H9 (cell line): ENCODE measurements at regions not wholly inside any gene's neighbourhood (a gene's known extent, or its start where the extent isn't known, plus 50 kb on each side); places are given as distances from the start of the nearest gene placed in this dataset.

ENCODE experiments used
- DNase-seq: peaks from one replicate; pipeline ENCODE4 v3.0.0-alpha.2; 2017
- H2AFZ ChIP-seq: one replicate; pipeline ENCODE4 v1.6.1; 2013; ENCODE audit warnings: mild to moderate bottlenecking, low read length, control low read depth, moderate library complexity
- H2AK5ac ChIP-seq: 2 replicates; pipeline ENCODE4 v1.6.1; 2013; ENCODE audit warnings: low read length, control low read depth, mixed read lengths; ENCODE audit not compliant: insufficient read length
- H2BK120ac ChIP-seq: one replicate; pipeline ENCODE4 v1.6.1; 2013; ENCODE audit warnings: low read depth, mild to moderate bottlenecking, low read length, control low read depth, inconsistent platforms; ENCODE audit not compliant: poor library complexity, severe bottlenecking
- H2BK12ac ChIP-seq: 2 replicates; pipeline ENCODE4 v1.6.1; 2013; ENCODE audit warnings: low read length, control low read depth, mixed read lengths, low read depth; ENCODE audit not compliant: insufficient read length
- H2BK15ac ChIP-seq: 2 replicates; pipeline ENCODE4 v1.6.1; 2013; ENCODE audit warnings: low read depth, low read length, control low read depth
- H2BK20ac ChIP-seq: one replicate; pipeline ENCODE4 v1.6.1; 2013; ENCODE audit warnings: low read depth, mild to moderate bottlenecking, low read length, control low read depth, inconsistent platforms; ENCODE audit not compliant: poor library complexity, severe bottlenecking
- H2BK5ac ChIP-seq: 2 replicates; pipeline ENCODE4 v1.6.1; 2013; ENCODE audit warnings: low read length, control low read depth, mixed read lengths; ENCODE audit not compliant: insufficient read length
- H3K14ac ChIP-seq: 2 replicates; pipeline ENCODE4 v1.6.1; 2013; ENCODE audit warnings: low read length, control low read depth; ENCODE audit not compliant: insufficient read depth
- H3K18ac ChIP-seq: 2 replicates; pipeline ENCODE4 v1.6.1; 2013; ENCODE audit warnings: low read depth, mild to moderate bottlenecking, mixed read lengths, low read length, control low read depth; ENCODE audit not compliant: insufficient read length
- H3K23ac ChIP-seq: 2 replicates; pipeline ENCODE4 v1.6.1; 2013; ENCODE audit warnings: low read length, control low read depth, mixed read lengths, low read depth; ENCODE audit not compliant: insufficient read length
- H3K23me2 ChIP-seq: 2 replicates; pipeline ENCODE4 v1.6.1; 2013; ENCODE audit warnings: low read depth, mild to moderate bottlenecking, mixed read lengths, low read length, control low read depth; ENCODE audit not compliant: insufficient read length, poor library complexity, severe bottlenecking
- H3K27ac ChIP-seq: 2 replicates; pipeline ENCODE4 v1.5.1; 2013; ENCODE audit warnings: low read length, control low read depth, mixed read lengths, low read depth; ENCODE audit not compliant: insufficient read length
- H3K27me3 ChIP-seq: 2 replicates; pipeline ENCODE4 v1.6.1; 2013; ENCODE audit warnings: low read length, control low read depth, inconsistent platforms; ENCODE audit not compliant: insufficient read depth
- H3K4ac ChIP-seq: 2 replicates; pipeline ENCODE4 v1.6.1; 2013; ENCODE audit warnings: low read depth, mild to moderate bottlenecking, control low read depth, inconsistent platforms, low read length, moderate library complexity
- H3K4me1 ChIP-seq: 2 replicates; pipeline ENCODE4 v1.6.1; 2013; ENCODE audit warnings: low read length, control low read depth, inconsistent platforms; ENCODE audit not compliant: insufficient read depth
- H3K4me2 ChIP-seq: 2 replicates; pipeline ENCODE4 v1.6.1; 2013; ENCODE audit warnings: low read length, control low read depth, mixed read lengths; ENCODE audit not compliant: insufficient read length, insufficient read depth
- H3K56ac ChIP-seq: 2 replicates; pipeline ENCODE4 v1.6.1; 2013; ENCODE audit warnings: low read depth, mild to moderate bottlenecking, mixed read lengths, low read length, control low read depth; ENCODE audit not compliant: insufficient read length
- H3K79me1 ChIP-seq: 2 replicates; pipeline ENCODE4 v1.6.1; 2013; ENCODE audit warnings: low read depth, mild to moderate bottlenecking, moderate library complexity, low read length, control low read depth, inconsistent platforms; ENCODE audit not compliant: insufficient read depth, poor library complexity, severe bottlenecking
- H3K79me2 ChIP-seq: 2 replicates; pipeline ENCODE4 v1.6.1; 2013; ENCODE audit warnings: low read length, control low read depth, inconsistent platforms; ENCODE audit not compliant: insufficient read depth
- H3K9ac ChIP-seq: 2 replicates; pipeline ENCODE4 v1.6.1; 2013; ENCODE audit warnings: low read length, control low read depth, mixed read lengths; ENCODE audit not compliant: insufficient read length; ENCODE audit errors: extremely low read depth
- H3K9me3 ChIP-seq: one replicate; pipeline ENCODE4 v1.6.1; 2013; ENCODE audit warnings: low read depth, low read length, inconsistent platforms; ENCODE audit not compliant: control insufficient read depth
- H3T11ph ChIP-seq: one replicate; pipeline ENCODE4 v1.6.1; 2013; ENCODE audit warnings: mild to moderate bottlenecking, low read length, control low read depth, inconsistent platforms
- H4K20me1 ChIP-seq: one replicate; pipeline ENCODE4 v1.6.1; 2013; ENCODE audit not compliant: control insufficient read depth, insufficient read length, insufficient read depth
- H4K5ac ChIP-seq: 2 replicates; pipeline ENCODE4 v1.6.1; 2013; ENCODE audit warnings: low read depth, mild to moderate bottlenecking, mixed read lengths, low read length, control low read depth; ENCODE audit not compliant: insufficient read length
- H4K8ac ChIP-seq: replicated peaks from 2 replicates; pipeline ENCODE4 v1.6.1; 2013; ENCODE audit warnings: low read length, control low read depth, mixed read lengths, low read depth; ENCODE audit not compliant: insufficient read length
- H4K91ac ChIP-seq: 2 replicates; pipeline ENCODE4 v1.6.1; 2013; ENCODE audit warnings: low read depth, mild to moderate bottlenecking, moderate library complexity, mixed read lengths, low read length, control low read depth; ENCODE audit not compliant: insufficient read length
- H3K27ac Mint-ChIP-seq, 3 experiments: 2 replicates in 2 of 3; 3 replicates in 1 of 3; pipeline ENCODE4 v1.8.0; 2020 to 2021; ENCODE audit warnings: mixed read lengths in 3 of 3, mild to moderate bottlenecking in 1 of 3, moderate library complexity in 1 of 3
- H3K27me3 Mint-ChIP-seq: 2 replicates; pipeline ENCODE4 v1.8.0; 2021; ENCODE audit warnings: low read depth, mild to moderate bottlenecking, moderate library complexity, mixed read lengths
- H3K36me3 Mint-ChIP-seq, 3 experiments: 2 replicates in 2 of 3; 3 replicates in 1 of 3; pipeline ENCODE4 v1.8.0; 2020 to 2021; ENCODE audit warnings: low read depth in 3 of 3, mixed read lengths in 3 of 3; ENCODE audit not compliant: insufficient read depth in 1 of 3
- H3K4me1 Mint-ChIP-seq, 2 experiments: 2 replicates each; pipeline ENCODE4 v1.8.0; 2020; ENCODE audit warnings: mixed read lengths in 2 of 2
- H3K4me3 Mint-ChIP-seq, 2 experiments: 2 replicates in 1 of 2; 3 replicates in 1 of 2; pipeline ENCODE4 v1.8.0; 2020 to 2021; ENCODE audit warnings: mild to moderate bottlenecking in 2 of 2, mixed read lengths in 2 of 2, moderate library complexity in 1 of 2
- H3K9me3 Mint-ChIP-seq, 2 experiments: 2 replicates in 1 of 2; 3 replicates in 1 of 2; pipeline ENCODE4 v1.8.0; 2020; ENCODE audit warnings: mild to moderate bottlenecking in 2 of 2, mixed read lengths in 2 of 2, moderate library complexity in 1 of 2
- TF ChIP-seq, protein P1 (sequence below): fragments of 200-600 bp; sonication (generic); conservative IDR thresholded peaks from 3 replicates; pipeline ENCODE4 v1.8.0; 2021; ENCODE audit warnings: antibody characterized with exemption, mild to moderate bottlenecking

GRCh38 chr7:21281193-21281592 lies 146.7 kb upstream of the SP4 start:
- no peak overlapping the region for H3T11ph ChIP-seq
- H3K4me2 ChIP-seq = no peak overlapping the region
- Mint-ChIP-seq H3K4me3 (no peak overlapping the region), H3K36me3 (peaks cover 0 to 4% (median 0%) of the 10 kb centered on the region in 3 experiments; a peak in 1 of 7 replicates), H3K4me1 (peaks cover 7 to 8% of the 10 kb centered on the region in 2 experiments), H3K9me3 (0 out of 5 replicates have a peak, but pooled peaks cover 0 to 3% of the 10 kb centered on the region in 2 experiments), H3K27ac (no peak overlapping the region), H3K27me3 (no peaks in the 10 kb centered on the region)
- H4K5ac ChIP-seq = no peak overlapping the region
- H3K9me3 ChIP-seq = no peaks in the 10 kb centered on the region
- H3K4ac ChIP-seq = no peak overlapping the region
- no peaks in the 10 kb centered on the region for H3K27me3 ChIP-seq
- TF ChIP-seq, protein P1, sequence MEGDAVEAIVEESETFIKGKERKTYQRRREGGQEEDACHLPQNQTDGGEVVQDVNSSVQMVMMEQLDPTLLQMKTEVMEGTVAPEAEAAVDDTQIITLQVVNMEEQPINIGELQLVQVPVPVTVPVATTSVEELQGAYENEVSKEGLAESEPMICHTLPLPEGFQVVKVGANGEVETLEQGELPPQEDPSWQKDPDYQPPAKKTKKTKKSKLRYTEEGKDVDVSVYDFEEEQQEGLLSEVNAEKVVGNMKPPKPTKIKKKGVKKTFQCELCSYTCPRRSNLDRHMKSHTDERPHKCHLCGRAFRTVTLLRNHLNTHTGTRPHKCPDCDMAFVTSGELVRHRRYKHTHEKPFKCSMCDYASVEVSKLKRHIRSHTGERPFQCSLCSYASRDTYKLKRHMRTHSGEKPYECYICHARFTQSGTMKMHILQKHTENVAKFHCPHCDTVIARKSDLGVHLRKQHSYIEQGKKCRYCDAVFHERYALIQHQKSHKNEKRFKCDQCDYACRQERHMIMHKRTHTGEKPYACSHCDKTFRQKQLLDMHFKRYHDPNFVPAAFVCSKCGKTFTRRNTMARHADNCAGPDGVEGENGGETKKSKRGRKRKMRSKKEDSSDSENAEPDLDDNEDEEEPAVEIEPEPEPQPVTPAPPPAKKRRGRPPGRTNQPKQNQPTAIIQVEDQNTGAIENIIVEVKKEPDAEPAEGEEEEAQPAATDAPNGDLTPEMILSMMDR = no peak
- DNase-seq = no peak
- H4K8ac ChIP-seq = no peak overlapping the region
- no peaks in the 10 kb centered on the region for H3K23me2 ChIP-seq
- H2BK15ac ChIP-seq = no peak overlapping the region
- H2BK5ac ChIP-seq = no peak overlapping the region
- no peak overlapping the region for H2AK5ac ChIP-seq
- H3K23ac ChIP-seq = no peak overlapping the region
- H2BK12ac ChIP-seq = no peak overlapping the region
- no peak overlapping the region for H3K14ac ChIP-seq
- H3K18ac ChIP-seq = no peak overlapping the region
- no peaks in the 10 kb centered on the region for H4K20me1 ChIP-seq
- no peak overlapping the region for H2AFZ ChIP-seq
- H3K56ac ChIP-seq = no peak overlapping the region
- H2BK120ac ChIP-seq = no peak overlapping the region
- peaks cover 2% of the 10 kb centered on the region; the same call in 1 of the 2 replicates for H3K4me1 ChIP-seq
- H3K79me1 ChIP-seq = no peaks in the 10 kb centered on the region
- no peak overlapping the region for H3K27ac ChIP-seq
- H3K79me2 ChIP-seq = no peaks in the 10 kb centered on the region
- no peak overlapping the region for H2BK20ac ChIP-seq
- H3K9ac ChIP-seq = no peak overlapping the region
- H4K91ac ChIP-seq = no peak overlapping the region
